Cardiac muscle cell (in vitro differentiated cells and primary cell): ENCODE measurements at regions not wholly inside any gene's neighbourhood (a gene's known extent, or its start where the extent isn't known, plus 50 kb on each side); places are given as distances from the start of the nearest gene placed in this dataset.

Experiments
- DNase-seq, 2 donors: peaks; one replicate each; pipeline versions ENCODE4 v3.0.0 to v3.0.0-alpha.2; 2010 to 2017; ENCODE audit warnings: low read depth in 1 of 2, low spot score in 1 of 2
- H3K27ac ChIP-seq: fragments of 200-600 bp; sonication (generic); 2 replicates; pipeline ENCODE4 v1.5.1; 2016
- H3K27me3 ChIP-seq: fragments of 200-600 bp; sonication (generic); 2 replicates; pipeline ENCODE4 v1.6.0; 2016; ENCODE audit warnings: control low read depth
- H3K36me3 ChIP-seq: fragments of 200-600 bp; sonication (generic); 2 replicates; pipeline ENCODE4 v1.5.1; 2016; ENCODE audit warnings: control low read depth
- H3K4me1 ChIP-seq: fragments of 200-600 bp; sonication (generic); 2 replicates; pipeline ENCODE4 v1.8.1; 2017; ENCODE audit warnings: low read depth, mild to moderate bottlenecking, mixed run types
- H3K4me3 ChIP-seq: fragments of 200-600 bp; sonication (generic); 2 replicates; pipeline ENCODE4 v1.5.1; 2016; ENCODE audit warnings: mild to moderate bottlenecking
- H3K9me3 ChIP-seq: fragments of 200-600 bp; sonication (generic); 2 replicates; pipeline ENCODE4 v1.5.1; 2017; ENCODE audit warnings: low read depth, mild to moderate bottlenecking, control low read depth
- CTCF ChIP-seq: IDR thresholded peaks from 2 replicates; pipeline ENCODE4 v1.5.1; 2012; ENCODE audit warnings: low read depth, mild to moderate bottlenecking, low read length

GRCh38 chr5:12413585-12413984 is 509.3 kb upstream of the CTNND2 start:
- no peak for DNase-seq
- TF ChIP-seq CTCF, result no peak

GRCh38 chr5:12413075-12413474 is 508.8 kb upstream of the CTNND2 start:
- no peaks in the 10 kb centered on the region for H3K4me1 ChIP-seq
- no peaks in the 10 kb centered on the region for H3K36me3 ChIP-seq
- no peak for DNase-seq
- no peaks in the 10 kb centered on the region for H3K9me3 ChIP-seq
- H3K27ac ChIP-seq, result no peak overlapping the region
- H3K27me3 ChIP-seq, result no peaks in the 10 kb centered on the region
- TF ChIP-seq CTCF, result no peak
- H3K4me3 ChIP-seq, result no peak overlapping the region

More at GRCh38 chr5:12413585-12413984, 509.3 kb upstream of the CTNND2 start:
- Histone ChIP-seq H3K27me3 (no peaks in the 10 kb centered on the region), H3K9me3 (no peaks in the 10 kb centered on the region), H3K36me3 (no peaks in the 10 kb centered on the region), H3K4me3 (no peak overlapping the region), H3K4me1 (no peaks in the 10 kb centered on the region), H3K27ac (no peak overlapping the region)

GRCh38 chr5:12399868-12400267 is 495.6 kb upstream of the CTNND2 start:
- no peaks in the 10 kb centered on the region for H3K27me3 ChIP-seq
- no peak for DNase-seq
- H3K4me1 ChIP-seq, result no peaks in the 10 kb centered on the region
- no peak overlapping the region for H3K4me3 ChIP-seq
- no peaks in the 10 kb centered on the region for H3K36me3 ChIP-seq
- H3K27ac ChIP-seq, result no peak overlapping the region
- no peaks in the 10 kb centered on the region for H3K9me3 ChIP-seq
- TF ChIP-seq CTCF, result no peak

GRCh38 chr5:12392246-12392645 is 488.0 kb upstream of the CTNND2 start:
- DNase-seq, result no peak
- Histone ChIP-seq H3K27ac (no peak overlapping the region), H3K4me3 (no peak overlapping the region), H3K9me3 (no peaks in the 10 kb centered on the region), H3K27me3 (no peaks in the 10 kb centered on the region), H3K36me3 (no peaks in the 10 kb centered on the region), H3K4me1 (no peaks in the 10 kb centered on the region)
- TF ChIP-seq CTCF, result no peak

GRCh38 chr5:12385095-12385494 is 480.8 kb upstream of the CTNND2 start:
- no peak for DNase-seq
- Histone ChIP-seq H3K4me3 (no peak overlapping the region), H3K27me3 (no peaks in the 10 kb centered on the region), H3K36me3 (no peaks in the 10 kb centered on the region), H3K4me1 (no peaks in the 10 kb centered on the region), H3K9me3 (no peaks in the 10 kb centered on the region), H3K27ac (no peak overlapping the region)
- TF ChIP-seq CTCF, result no peak

- no peak overlapping the region for H3K4me3 ChIP-seq
- H3K36me3 ChIP-seq, result no peaks in the 10 kb centered on the region
- TF ChIP-seq CTCF, result no peak
- no peaks in the 10 kb centered on the region for H3K27me3 ChIP-seq
- no peaks in the 10 kb centered on the region for H3K9me3 ChIP-seq
- no peak overlapping the region for H3K27ac ChIP-seq
- H3K4me1 ChIP-seq, result no peaks in the 10 kb centered on the region
- DNase-seq, result no peak
These were observed 479.8 kb upstream of the CTNND2 start for GRCh38 chr5:12384005-12384404.
